ENCODE measurements at regions not wholly inside any gene's neighbourhood (a gene's known extent, or its start where the extent isn't known, plus 50 kb on each side); places are given as distances from the start of the nearest gene placed in this dataset.

DNA sequence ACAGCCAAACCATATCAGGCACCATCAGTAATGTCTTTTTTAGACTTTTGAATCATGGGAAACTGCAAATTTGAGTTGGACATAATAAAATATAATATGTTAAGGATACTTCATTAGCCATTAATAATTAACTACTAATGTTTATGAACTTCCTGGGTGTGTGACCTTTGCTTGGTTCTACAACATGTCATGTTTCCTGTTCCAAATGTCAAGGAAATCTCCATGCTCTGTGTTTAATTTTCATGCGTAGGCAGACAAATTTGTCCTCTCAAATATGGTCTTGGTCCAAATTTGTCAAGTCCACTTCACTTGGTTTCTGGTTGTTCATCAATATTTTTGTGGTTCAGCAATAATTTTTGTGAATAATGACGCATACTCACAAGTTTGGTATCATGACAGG lies 410.5 kb downstream of the BMP2 start:
- no peak for DNase-seq

- DNase-seq, result no peak
Observed at GRCh38 chr20:7180256-7181045, 413.0 kb downstream of the BMP2 start.

DNA sequence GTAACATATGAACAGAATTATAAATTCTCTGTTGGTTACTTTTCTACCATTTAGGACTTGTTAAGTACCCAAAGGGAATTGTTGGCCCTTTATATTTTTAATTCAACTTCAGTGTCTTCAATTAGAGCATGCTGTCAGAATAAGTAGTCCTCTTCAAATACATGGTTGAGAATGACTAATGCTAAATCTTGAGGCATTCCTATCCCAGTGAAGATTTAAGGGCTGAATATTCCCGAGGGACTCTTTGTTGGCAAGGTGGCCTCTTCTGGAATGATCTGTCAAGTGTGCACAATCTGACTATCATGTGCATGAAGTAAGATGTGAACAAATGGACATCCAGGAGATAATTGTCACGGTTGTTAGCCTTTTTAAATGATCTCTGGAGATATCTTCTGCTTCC lies 421.7 kb downstream of the BMP2 start:
- no peak for DNase-seq

GRCh38 chr20:7193681-7194080 lies 426.2 kb downstream of the BMP2 start:
- no peak for DNase-seq

DNA sequence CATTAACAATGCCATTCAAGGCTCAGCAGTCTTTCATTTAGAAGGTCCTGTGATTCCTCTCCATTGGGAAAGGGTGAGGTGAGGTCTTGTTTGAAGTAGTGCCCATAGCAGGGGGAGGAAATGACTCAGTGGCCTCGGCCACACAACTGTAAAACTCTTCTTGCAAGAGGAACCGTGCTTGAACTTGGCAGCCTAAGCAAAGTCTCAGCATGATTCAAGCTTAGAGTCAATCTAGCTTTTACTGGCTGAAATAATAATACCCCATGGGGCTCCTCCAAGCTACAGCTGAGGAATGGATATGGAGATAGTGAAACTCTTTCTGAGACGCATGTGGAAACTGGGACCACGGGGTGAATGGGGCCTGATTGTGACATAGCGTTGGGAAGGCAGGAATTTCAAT lies 428.2 kb downstream of the BMP2 start:
- no peak for DNase-seq

DNA sequence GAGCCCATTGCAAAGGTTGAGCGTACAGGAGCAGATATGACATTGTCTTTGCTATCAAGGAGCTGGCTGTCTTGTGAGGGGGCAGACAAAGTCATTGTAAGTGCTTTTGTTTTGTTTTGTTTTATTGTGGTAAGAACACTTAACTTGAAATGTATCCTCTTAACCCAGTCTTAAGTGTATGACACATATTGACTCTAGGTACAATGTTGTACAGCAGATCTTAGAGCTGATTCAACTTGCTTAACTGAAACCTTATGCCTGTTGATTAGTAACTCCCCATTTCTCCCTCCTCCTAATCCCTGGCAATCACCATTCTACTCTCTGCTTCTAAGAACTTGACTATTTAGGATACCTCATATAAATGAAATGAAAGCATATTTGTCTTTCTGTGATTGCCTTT lies 429.0 kb downstream of the BMP2 start:
- DNase-seq, result no peak

DNA sequence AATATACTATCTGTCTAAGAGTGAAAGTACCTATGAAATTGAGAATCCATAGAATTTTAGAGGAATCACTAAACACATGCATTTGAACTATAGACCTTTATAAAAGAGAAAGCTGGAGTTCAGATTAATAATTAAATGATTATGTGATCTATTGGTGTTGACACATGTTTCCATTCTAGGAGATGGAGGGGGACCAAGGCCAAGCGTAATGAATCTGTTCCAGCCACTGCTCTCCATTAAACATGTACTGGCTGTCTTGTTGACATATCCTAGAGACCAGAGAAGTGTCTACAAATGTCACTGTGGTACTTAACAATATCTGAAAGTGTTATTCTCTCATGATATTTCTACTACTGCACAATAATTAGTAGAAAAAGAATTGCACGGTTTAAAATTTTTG lies 432.4 kb downstream of the BMP2 start:
- no peak for DNase-seq

GRCh38 chr20:7207186-7207798 lies 439.8 kb downstream of the BMP2 start:
- no peak for DNase-seq

GRCh38 chr20:7210910-7211309 lies 443.4 kb downstream of the BMP2 start:
- no peak for DNase-seq

DNA sequence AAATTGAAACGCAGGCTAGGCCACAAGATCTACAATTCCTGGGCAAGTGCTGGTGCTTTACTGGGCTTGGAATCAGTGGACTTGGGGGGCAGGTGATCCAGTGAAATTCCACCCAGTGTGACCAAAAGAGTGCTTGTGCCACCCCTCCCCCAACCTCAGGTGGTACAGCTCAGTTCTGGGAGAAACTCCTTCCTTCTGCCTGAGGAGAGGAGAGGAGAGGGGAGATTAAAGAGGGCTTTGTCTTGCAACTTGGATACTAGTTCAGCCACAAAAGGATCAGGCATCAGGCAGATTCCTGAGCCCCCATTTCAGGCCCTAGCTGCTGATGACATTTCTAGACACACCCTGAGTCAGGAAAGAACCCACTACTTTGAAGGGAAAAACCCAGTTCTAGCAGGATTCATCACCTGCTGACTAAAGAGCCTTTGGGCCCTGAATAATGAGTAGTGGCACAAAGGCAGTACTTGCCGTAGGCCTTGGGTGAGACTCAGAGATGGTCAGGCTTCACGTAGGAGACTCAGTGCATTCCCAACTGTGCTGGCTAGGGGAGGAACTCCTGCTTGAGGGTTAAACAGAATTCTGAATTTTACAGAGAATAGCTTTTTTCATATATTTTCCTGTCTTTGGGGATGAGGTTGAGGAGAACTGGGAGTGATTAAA lies 446.7 kb downstream of the BMP2 start:
- no peak for DNase-seq

GRCh38 chr20:7217606-7218005 lies 450.1 kb downstream of the BMP2 start:
- no peak for DNase-seq

GRCh38 chr20:7220755-7221154 lies 453.3 kb downstream of the BMP2 start:
- no peak for DNase-seq

DNA sequence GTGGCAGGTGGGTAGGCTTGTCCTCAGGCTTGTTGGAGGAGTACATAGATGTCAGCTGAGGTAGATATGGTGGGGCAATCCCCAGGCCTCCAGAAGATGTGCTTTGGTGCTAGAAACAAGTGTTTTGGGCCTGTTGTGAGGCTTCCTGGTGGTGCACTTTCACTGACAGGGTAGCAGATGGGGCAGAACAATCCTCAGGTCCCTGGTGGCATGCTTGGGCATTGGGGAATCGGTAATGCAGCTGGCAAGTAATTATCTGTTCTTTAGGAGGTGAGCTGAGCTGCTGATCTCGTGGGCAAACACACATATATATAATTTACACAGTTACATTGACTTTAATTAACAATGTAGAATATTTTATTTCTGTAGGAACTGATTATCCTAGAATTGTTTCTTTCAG lies 458.7 kb downstream of the BMP2 start:
- DNase-seq, result no peak

DNA sequence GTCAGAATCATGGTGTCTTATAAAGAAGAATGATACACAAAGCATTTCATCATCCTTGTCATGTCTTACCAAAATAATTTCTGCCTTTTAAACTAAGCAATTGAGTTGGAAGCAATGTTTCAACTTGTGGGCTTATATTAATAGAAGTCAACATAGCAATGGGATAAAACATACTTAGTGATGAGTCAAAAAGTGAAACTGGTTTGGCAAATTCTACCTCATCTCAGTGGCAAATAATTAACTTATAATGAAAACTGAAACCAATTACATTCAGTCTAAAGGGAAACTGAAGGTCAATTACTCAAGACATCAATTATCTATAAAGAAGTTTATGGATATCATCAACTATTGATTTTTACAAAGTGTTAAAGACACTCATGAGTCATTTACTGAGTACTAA lies 463.8 kb downstream of the BMP2 start:
- no peak for DNase-seq

DNA sequence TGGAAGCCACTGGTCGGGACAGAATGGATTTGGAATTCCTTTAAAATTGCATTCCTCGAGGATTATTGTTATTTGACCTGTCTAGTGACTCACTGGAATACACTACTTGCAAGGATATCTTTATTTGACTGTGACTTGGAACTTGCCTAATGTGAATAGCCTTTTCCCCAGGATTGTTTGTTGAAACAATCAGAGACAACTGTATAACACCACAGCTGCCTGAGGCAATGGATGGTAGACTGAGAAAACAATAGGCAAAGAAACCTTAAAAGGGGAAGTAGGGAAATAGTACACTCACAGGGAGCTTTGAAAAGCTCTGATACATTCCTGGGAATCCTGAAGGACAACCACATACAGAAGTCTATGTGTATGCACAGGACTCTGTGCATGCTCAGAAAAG lies 465.3 kb downstream of the BMP2 start:
- no peak for DNase-seq

DNA sequence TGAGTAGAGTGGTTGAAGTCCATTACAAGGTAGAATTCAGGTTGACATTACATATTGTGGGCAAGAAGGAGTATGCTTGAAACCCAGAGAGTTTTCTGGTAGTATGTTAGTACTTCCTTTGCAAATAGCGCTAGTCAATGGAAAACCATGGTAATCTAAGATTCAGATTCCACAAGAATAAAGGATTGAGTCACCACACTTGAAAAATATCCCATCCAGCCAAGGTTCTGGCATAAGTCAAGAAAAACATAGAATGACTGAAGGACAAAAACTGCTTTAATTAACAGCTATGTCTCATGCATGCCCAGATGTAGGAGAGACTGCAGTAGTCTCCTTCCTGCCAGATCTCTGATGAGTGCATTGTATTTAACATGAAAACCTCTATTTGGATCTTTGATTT lies 469.8 kb downstream of the BMP2 start:
- DNase-seq, result no peak

DNA sequence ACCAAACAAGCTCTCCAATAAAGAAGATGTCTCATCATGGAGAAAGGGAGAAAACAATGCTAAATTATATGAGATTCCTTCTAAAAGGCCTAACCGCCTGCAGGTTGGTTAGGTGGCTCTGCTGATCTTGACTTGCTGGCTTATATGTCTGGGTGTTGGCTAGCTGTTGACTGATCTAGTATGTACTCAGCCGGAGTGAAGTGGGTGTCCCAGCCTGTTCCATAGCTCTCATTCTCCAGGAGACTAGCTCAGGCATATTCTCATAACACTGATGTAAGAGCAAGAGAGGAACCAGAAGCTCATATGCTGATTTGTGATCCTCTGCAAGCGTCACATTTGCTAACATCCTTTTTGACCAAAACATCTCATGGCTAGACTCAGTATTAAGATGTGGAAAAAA lies 473.0 kb downstream of the BMP2 start:
- DNase-seq, result no peak

DNA sequence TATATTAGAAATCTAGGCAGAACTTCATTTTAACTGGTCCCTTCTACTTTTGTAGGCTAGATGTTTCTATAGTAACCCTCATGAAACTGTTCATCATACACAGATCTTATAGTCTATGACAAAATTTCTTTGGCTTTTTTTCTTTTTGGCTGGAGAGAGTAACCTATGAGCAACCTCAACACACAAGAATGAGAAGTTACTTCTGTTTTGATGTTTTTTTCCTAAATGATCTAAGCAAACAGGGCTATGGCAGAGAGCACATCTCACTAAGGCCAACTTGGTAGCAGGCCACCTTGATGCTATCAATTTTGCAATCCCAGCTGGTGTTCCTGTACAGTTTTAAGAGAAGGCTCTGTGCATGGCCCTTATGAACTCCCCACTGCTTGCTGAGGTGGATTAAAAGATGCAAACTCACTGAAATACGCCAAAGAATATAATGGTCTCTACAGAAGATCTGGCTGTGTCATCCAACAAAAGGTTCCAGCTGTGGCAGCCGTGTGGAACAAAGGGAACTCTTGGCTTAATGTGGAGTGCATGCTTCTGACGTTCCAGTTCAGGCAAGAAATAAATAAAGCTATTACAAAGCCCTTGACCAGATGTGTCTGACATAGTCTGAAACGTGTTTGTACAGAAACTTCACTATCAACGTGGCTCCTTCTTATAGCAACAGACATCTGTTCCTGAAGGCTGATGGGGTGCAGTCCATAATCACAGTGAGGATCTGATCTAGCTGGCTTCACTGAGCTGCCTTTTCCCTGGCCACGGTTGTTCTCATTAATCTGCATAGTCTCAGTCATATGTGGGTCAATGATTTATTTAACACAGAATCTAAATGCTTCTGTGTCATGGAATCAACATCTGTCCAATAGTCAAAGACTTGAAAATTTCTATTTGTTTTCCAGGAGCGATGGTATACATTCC lies 481.1 kb downstream of the BMP2 start:
- DNase-seq, result no peak

DNA sequence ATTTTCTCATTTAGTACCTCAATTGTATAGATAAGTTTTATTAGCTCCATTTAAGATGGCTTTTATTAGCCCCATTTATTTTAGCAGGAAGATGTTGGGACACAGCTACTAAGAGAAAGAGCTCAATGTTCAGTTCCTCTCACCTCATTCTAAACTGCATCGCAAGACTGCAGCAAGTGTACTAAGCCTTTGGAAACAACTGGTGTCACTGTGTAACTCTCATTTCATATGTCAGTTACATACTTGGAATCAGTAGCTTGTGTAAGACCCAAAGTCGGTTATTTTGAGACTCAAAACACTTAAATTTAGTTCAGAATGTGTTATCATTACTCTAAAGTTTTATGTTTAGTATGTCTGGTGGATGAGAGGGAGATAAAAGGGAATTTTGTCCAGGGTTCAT lies 482.9 kb downstream of the BMP2 start:
- no peak for DNase-seq

DNA sequence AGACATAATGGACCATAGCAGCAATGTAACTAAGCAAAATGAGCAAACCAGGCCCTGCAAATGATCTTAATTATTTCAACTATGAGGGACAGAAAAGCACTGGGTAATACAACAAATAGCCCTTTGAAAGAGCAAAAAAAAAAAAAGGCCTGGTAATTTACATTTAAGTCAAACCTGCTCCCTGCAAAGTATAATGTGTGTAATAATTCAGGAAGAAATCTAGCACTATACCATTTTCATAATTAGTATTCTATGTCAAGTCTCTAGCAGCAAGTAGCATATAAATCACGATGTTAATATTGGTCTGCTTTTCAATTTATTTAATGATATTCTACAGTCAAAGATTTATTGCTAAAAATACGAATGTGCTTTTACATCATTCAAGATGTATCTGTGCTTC lies 489.6 kb downstream of the BMP2 start:
- no peak for DNase-seq

DNA sequence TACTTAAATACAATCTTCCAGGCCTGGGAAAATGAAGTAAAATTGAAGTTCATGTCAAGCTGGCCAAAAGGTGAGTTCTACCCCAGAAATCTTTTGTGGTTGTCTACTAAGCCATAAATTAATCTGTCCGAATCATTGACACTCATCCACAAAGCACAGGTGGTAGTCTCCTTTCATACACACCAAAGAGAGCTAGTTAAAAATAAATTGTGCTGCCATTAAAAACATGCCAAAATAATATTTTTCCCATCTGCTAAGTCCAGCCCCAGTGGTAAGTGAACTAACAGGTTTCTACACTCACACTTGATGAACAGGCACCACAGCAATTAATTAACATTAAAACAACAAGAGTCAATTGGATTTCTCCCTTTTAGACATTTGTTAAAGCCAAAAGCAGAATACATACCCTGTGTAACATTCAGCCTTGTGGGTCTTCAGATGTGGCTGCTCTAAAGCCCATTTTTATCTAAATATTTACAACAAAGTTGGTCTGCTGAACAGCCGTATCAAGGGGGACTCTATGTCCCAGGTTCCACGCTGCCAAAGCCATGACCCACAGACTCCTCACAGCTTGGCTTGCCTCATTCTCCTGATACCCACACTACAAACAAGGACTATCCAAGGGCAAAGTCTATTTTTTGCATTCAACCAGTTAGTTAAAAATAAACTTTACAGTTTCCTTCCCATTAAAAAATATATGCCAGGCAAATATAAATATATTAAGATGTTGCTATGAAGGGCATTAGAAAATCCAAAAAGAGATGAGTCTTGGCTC lies 490.4 kb downstream of the BMP2 start:
- DNase-seq, result no peak

DNA sequence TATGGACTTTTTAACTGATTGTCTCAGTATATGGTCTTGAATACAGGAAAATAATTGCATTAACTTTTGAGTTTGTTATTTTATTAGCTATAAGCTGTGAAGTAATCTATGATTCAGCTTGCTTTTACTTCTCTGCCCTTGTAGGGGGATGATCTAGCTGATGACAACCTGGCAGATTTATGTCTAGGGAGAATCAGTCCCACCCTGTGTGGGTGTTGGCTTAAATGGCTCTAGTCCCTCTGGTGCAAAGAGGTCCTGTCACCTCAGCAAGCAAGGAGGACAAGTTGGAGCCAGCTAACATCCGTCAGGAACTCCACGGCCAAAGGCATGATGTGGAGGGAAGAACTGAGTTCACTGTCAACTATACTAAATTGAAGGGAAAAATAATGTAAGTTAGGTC lies 495.3 kb downstream of the BMP2 start:
- no peak for DNase-seq

GRCh38 chr20:7264137-7264536 lies 496.7 kb downstream of the BMP2 start:
- no peak for DNase-seq

Data from CD4-positive, alpha-beta T cell treated with Interleukin-17A for 1 hour (primary cell).